Gastroesophageal sphincter (tissue), 3 donors: ENCODE measurements at regions not wholly inside any gene's neighbourhood (a gene's known extent, or its start where the extent isn't known, plus 50 kb on each side); places are given as distances from the start of the nearest gene placed in this dataset.

Experiments used
- CTCF ChIP-seq, 4 experiments: fragments of 200-600 bp in 2 of 4; fragments of 450-650 bp in 2 of 4; sonication (generic) in 1 of 4; IDR thresholded peaks; one replicate each; pipeline ENCODE4 v1.5.1; 2017 to 2019; ENCODE audit warnings: antibody characterized with exemption in 4 of 4, mild to moderate bottlenecking in 2 of 4, moderate library complexity in 2 of 4
- POLR2A ChIP-seq, 2 donors: fragments of 450-650 bp; IDR thresholded peaks; one replicate each; pipeline ENCODE4 v1.6.1; 2017; ENCODE audit warnings: antibody characterized with exemption in 2 of 2, mild to moderate bottlenecking in 2 of 2, moderate library complexity in 1 of 2

GRCh38 chr2:71938659-71939587, 208.7 kb downstream of the CYP26B1 start:
- TF ChIP-seq POLR2A (IDR thresholded peaks at IDR 0.05) = no peak
- TF ChIP-seq CTCF (IDR thresholded peaks at IDR 0.05) = no peak
